H1 (cell line): ENCODE measurements at regions not wholly inside any gene's neighbourhood (a gene's known extent, or its start where the extent isn't known, plus 50 kb on each side); places are given as distances from the start of the nearest gene placed in this dataset.

Experiments used
- CTCF ChIA-PET: fragments of 300-600 bp; sonication (Branson Sonifier 250); formaldehyde crosslinking; loops from one replicate; lab custom pipeline; 2021; ENCODE audit not compliant: partially characterized antibody; lab: Charles Lee
- POLR2A ChIA-PET: fragments of 300-600 bp; sonication (Branson Sonifier 250); formaldehyde crosslinking; loops from one replicate; lab custom pipeline; 2021; ENCODE audit warnings: inconsistent platforms; ENCODE audit not compliant: partially characterized antibody; lab: Charles Lee
- DNase-seq, 2 experiments: peaks; one replicate each; pipeline versions ENCODE4 v3.0.0 to v3.0.0-alpha.2; 2010 to 2022; ENCODE audit warnings: low spot score in 2 of 2, low read depth in 1 of 2, mixed read lengths in 1 of 2
- FAIRE-seq: peaks from 2 replicates; lab custom pipeline; 2011; peaks lifted over from hg19 to GRCh38; lab: Jason Lieb, UNC
- H2AFZ ChIP-seq: 2 replicates; pipeline ENCODE4 v1.8.1; 2012; ENCODE audit warnings: low read length, inconsistent platforms
- H2AK5ac ChIP-seq: 2 replicates; pipeline ENCODE4 v1.6.1; 2013; ENCODE audit warnings: low read depth, low read length
- H2BK120ac ChIP-seq: replicated peaks from 2 replicates; pipeline ENCODE3; 2013; ENCODE audit warnings: low read depth, low read length, inconsistent platforms
- H2BK12ac ChIP-seq: 2 replicates; pipeline ENCODE4 v1.6.1; 2013; ENCODE audit warnings: low read depth, low read length
- H2BK15ac ChIP-seq: 2 replicates; pipeline ENCODE4 v1.6.1; 2013; ENCODE audit warnings: low read length
- H2BK20ac ChIP-seq: 2 replicates; pipeline ENCODE4 v1.6.1; 2013; ENCODE audit warnings: low read length
- H2BK5ac ChIP-seq: 2 replicates; pipeline ENCODE4 v1.6.1; 2013; ENCODE audit warnings: low read depth, low read length
- H3K14ac ChIP-seq: 2 replicates; pipeline ENCODE4 v1.6.1; 2013; ENCODE audit warnings: inconsistent platforms; ENCODE audit not compliant: insufficient read length
- H3K18ac ChIP-seq: 2 replicates; pipeline ENCODE4 v1.6.1; 2013; ENCODE audit warnings: low read length; ENCODE audit errors: extremely low read depth
- H3K23ac ChIP-seq: 2 replicates; pipeline ENCODE4 v1.6.1; 2013; ENCODE audit warnings: inconsistent platforms; ENCODE audit not compliant: insufficient read length
- H3K23me2 ChIP-seq: 2 replicates; pipeline ENCODE4 v1.6.1; 2013; ENCODE audit warnings: low read depth, low read length
- H3K27ac ChIP-seq: 2 replicates; pipeline ENCODE4 v1.6.1; 2011; ENCODE audit warnings: low read depth, low read length, inconsistent platforms
- H3K27me3 ChIP-seq, 4 experiments: replicated peaks in 1 of 4; 1 replicate in 1 of 4; 2 replicates in 3 of 4; pipeline versions ENCODE4 v1.6.1 to v1.8.1; 2011 to 2013; ENCODE audit warnings: low read length in 3 of 4, mild to moderate bottlenecking in 3 of 4, inconsistent platforms in 2 of 4, mixed read lengths in 2 of 4, moderate library complexity in 1 of 4; ENCODE audit not compliant: control insufficient read depth in 3 of 4, insufficient read depth in 3 of 4; ENCODE audit errors: extremely low read depth in 1 of 4
- H3K36me3 ChIP-seq, 4 experiments: 2 replicates each; pipeline versions ENCODE4 v1.6.1 to v1.8.1; 2011 to 2013; ENCODE audit warnings: mild to moderate bottlenecking in 4 of 4, low read length in 3 of 4, moderate library complexity in 2 of 4, control low read depth in 1 of 4, inconsistent platforms in 1 of 4; ENCODE audit not compliant: insufficient read depth in 4 of 4, control insufficient read depth in 2 of 4
- H3K4ac ChIP-seq: replicated peaks from 2 replicates; pipeline ENCODE3; 2013; ENCODE audit warnings: low read length, low read depth, mixed read lengths, inconsistent platforms; ENCODE audit not compliant: insufficient read length
- H3K4me1 ChIP-seq, 4 experiments: replicated peaks in 1 of 4; 1 replicate in 1 of 4; 2 replicates in 3 of 4; pipeline versions ENCODE4 v1.6.1 to v1.8.1; 2011 to 2013; ENCODE audit warnings: low read length in 3 of 4, inconsistent platforms in 2 of 4, mixed read lengths in 1 of 4; ENCODE audit not compliant: insufficient read depth in 4 of 4, control insufficient read depth in 3 of 4
- H3K4me2 ChIP-seq, 2 experiments: 2 replicates each; pipeline versions ENCODE4 v1.6.1 to v1.8.1; 2011 to 2013; ENCODE audit warnings: low read depth in 2 of 2, low read length in 2 of 2, control low read depth in 1 of 2, inconsistent platforms in 1 of 2, mild to moderate bottlenecking in 1 of 2; ENCODE audit not compliant: insufficient read depth in 1 of 2
- H3K4me3 ChIP-seq, 4 experiments: fragments of 200-600, 300-600 bp in 1 of 4; sonication (generic), shearing (Covaris generic), sonication (Bioruptor Twin) in 1 of 4; 2 replicates each; pipeline versions ENCODE4 v1.5.1 to v1.8.1; 2011 to 2016; ENCODE audit warnings: low read length in 4 of 4, low read depth in 3 of 4, control low read depth in 2 of 4, inconsistent platforms in 2 of 4, mild to moderate bottlenecking in 2 of 4, mixed read lengths in 1 of 4, moderate library complexity in 1 of 4; ENCODE audit not compliant: insufficient read depth in 2 of 4; ENCODE audit errors: extremely low read depth in 1 of 4
- H3K56ac ChIP-seq: replicated peaks from 2 replicates; pipeline ENCODE3; 2013; ENCODE audit warnings: low read depth, mild to moderate bottlenecking, mixed read lengths, low read length, inconsistent platforms; ENCODE audit not compliant: insufficient read length
- H3K79me1 ChIP-seq: 2 replicates; pipeline ENCODE4 v1.6.1; 2013; ENCODE audit warnings: low read depth, low read length, control low read depth
- H3K79me2 ChIP-seq, 2 experiments: 2 replicates each; pipeline versions ENCODE4 v1.6.1 to v1.8.1; 2012 to 2013; ENCODE audit warnings: low read length in 2 of 2, mild to moderate bottlenecking in 2 of 2, inconsistent platforms in 1 of 2; ENCODE audit not compliant: insufficient read depth in 2 of 2, control insufficient read depth in 1 of 2
- H3K9ac ChIP-seq, 4 experiments: replicated peaks in 1 of 4; 1 replicate in 1 of 4; 2 replicates in 3 of 4; pipeline versions ENCODE4 v1.6.1 to v1.8.1; 2011 to 2013; ENCODE audit warnings: low read depth in 3 of 4, low read length in 3 of 4, control low read depth in 2 of 4, mild to moderate bottlenecking in 2 of 4, moderate library complexity in 2 of 4, inconsistent platforms in 1 of 4; ENCODE audit errors: extremely low read depth in 1 of 4
- H3K9me3 ChIP-seq, 2 experiments: 2 replicates each; pipeline versions ENCODE4 v1.6.1 to v1.8.1; 2012 to 2013; ENCODE audit warnings: mild to moderate bottlenecking in 2 of 2, moderate library complexity in 2 of 2, control low read depth in 1 of 2, inconsistent platforms in 1 of 2, low read depth in 1 of 2, low read length in 1 of 2, mixed read lengths in 1 of 2; ENCODE audit not compliant: insufficient read depth in 2 of 2
- H4K20me1 ChIP-seq, 2 experiments: replicated peaks in 1 of 2; 2 replicates each; pipeline versions ENCODE3 to v1.8.1; 2011 to 2013; ENCODE audit warnings: inconsistent platforms in 2 of 2, low read length in 2 of 2, mild to moderate bottlenecking in 1 of 2; ENCODE audit not compliant: insufficient read depth in 2 of 2, control insufficient read depth in 1 of 2
- H4K5ac ChIP-seq: 2 replicates; pipeline ENCODE4 v1.6.1; 2013; ENCODE audit warnings: low read length, low read depth, mixed read lengths, inconsistent platforms; ENCODE audit not compliant: insufficient read length
- H4K8ac ChIP-seq: 2 replicates; pipeline ENCODE4 v1.8.0; 2013; ENCODE audit warnings: mild to moderate bottlenecking, moderate library complexity, low read length, inconsistent platforms; ENCODE audit not compliant: insufficient read depth; ENCODE audit errors: extremely low read depth
- H4K91ac ChIP-seq: replicated peaks from 2 replicates; pipeline ENCODE3; 2013; ENCODE audit warnings: low read length, mixed read lengths, inconsistent platforms; ENCODE audit not compliant: insufficient read length
- CBX5 ChIP-seq: fragments of 300-800, 300-1000 bp; sonication (generic); IDR thresholded peaks from 2 replicates; pipeline ENCODE4 v1.7.1; 2016; ENCODE audit warnings: antibody characterized with exemption, low read length, low read depth
- CBX8 ChIP-seq: fragments of 300-800, 300-1000 bp; sonication (generic); IDR thresholded peaks from 2 replicates; pipeline ENCODE4 v1.7.1; 2016; ENCODE audit warnings: low read depth, low read length, borderline replicate concordance
- CEBPB ChIP-seq: IDR thresholded peaks from 2 replicates; pipeline ENCODE4 v1.6.1; 2012; ENCODE audit warnings: low read depth, low read length
- CHD2 ChIP-seq: IDR thresholded peaks from 2 replicates; pipeline ENCODE4 v1.6.1; 2012; ENCODE audit warnings: low read length, improper control_type of control experiment
- CTCF ChIP-seq, 3 experiments: IDR thresholded peaks; 1 replicate in 2 of 3; 2 replicates in 1 of 3; pipeline versions ENCODE4 v1.5.1 to v1.6.1; 2011; ENCODE audit warnings: low read length in 3 of 3, mild to moderate bottlenecking in 3 of 3, inconsistent platforms in 2 of 3, low read depth in 1 of 3, moderate library complexity in 1 of 3; ENCODE audit not compliant: insufficient read depth in 1 of 3; ENCODE audit errors: control extremely low read depth in 1 of 3
- EP300 ChIP-seq, 2 experiments: IDR thresholded peaks; 1 replicate in 1 of 2; 2 replicates in 1 of 2; pipeline ENCODE4 v1.6.1; 2011 to 2012; ENCODE audit warnings: low read depth in 2 of 2, low read length in 2 of 2, mild to moderate bottlenecking in 2 of 2, borderline replicate concordance in 1 of 2, inconsistent platforms in 1 of 2, moderate library complexity in 1 of 2
- KDM5A ChIP-seq: fragments of 200-600 bp; IDR thresholded peaks from 2 replicates; pipeline ENCODE4 v1.7.1; 2012; ENCODE audit warnings: mild to moderate bottlenecking, low read length, inconsistent platforms, mixed read lengths
- NANOG ChIP-seq: IDR thresholded peaks from 2 replicates; pipeline ENCODE4 v1.6.1; 2011; ENCODE audit warnings: low read length, low read depth, mild to moderate bottlenecking, inconsistent platforms; ENCODE audit not compliant: insufficient read depth, poor library complexity, severe bottlenecking
- POLR2AphosphoS5 ChIP-seq: IDR thresholded peaks from 2 replicates; pipeline ENCODE4 v1.6.1; 2011; ENCODE audit warnings: low read depth, low read length
- RNF2 ChIP-seq: fragments of 200-900, 300-1000 bp; sonication (generic); IDR thresholded peaks from 2 replicates; pipeline ENCODE4 v1.7.1; 2016; ENCODE audit warnings: borderline replicate concordance, low read depth, mild to moderate bottlenecking, antibody characterized with exemption, low read length; ENCODE audit not compliant: poor library complexity, severe bottlenecking; ENCODE audit errors: missing control alignments
- SIRT6 ChIP-seq: IDR thresholded peaks from one replicate; pipeline ENCODE4 v1.7.1; 2012; ENCODE audit warnings: low read length, inconsistent platforms
- SP2 ChIP-seq: IDR thresholded peaks from 2 replicates; pipeline ENCODE4 v1.6.1; 2012; ENCODE audit warnings: mild to moderate bottlenecking, low read length, inconsistent platforms
- TAF1 ChIP-seq: IDR thresholded peaks from 2 replicates; pipeline ENCODE4 v1.6.1; 2011; ENCODE audit warnings: mild to moderate bottlenecking, low read depth, low read length
- WGBS, 2 experiments: shearing (Covaris generic) in 1 of 2; methylation state at CpG; one replicate each; pipeline versions ENCODE4 v1.1.6 to v1.1.7; 2013 to 2015; ENCODE audit warnings: low lambda C conversion rate in 2 of 2, mixed read lengths in 2 of 2, inconsistent platforms in 1 of 2, low coverage in 1 of 2, missing lambda C conversion rate in 1 of 2; ENCODE audit not compliant: insufficient replicate concordance in 2 of 2, insufficient coverage in 1 of 2, insufficient read length in 1 of 2; ENCODE audit errors: extremely low coverage in 1 of 2, missing lambda C conversion rate in 1 of 2; 5-methylcytosine and 5-hydroxymethylcytosine counted together

GRCh38 chr13:33628662-33629061 lies 189.3 kb upstream of the RFC3 start:
- no peak overlapping the region for H2BK20ac ChIP-seq
- no peak for FAIRE-seq
- WGBS, 2 experiments = 91% methylated on average over 6 of the region's 6 CpGs; no CpG with 5 or more reads in 1 of the 2 experiments
- no peak overlapping the region for H3K9ac ChIP-seq
- no peak overlapping the region for H3K4me2 ChIP-seq
- DNase-seq = no peak
- ChIA-PET POLR2A (no interaction called here), CTCF (no interaction called here)
- no peak overlapping the region for H3K27ac ChIP-seq
- H3K79me2 ChIP-seq = no peaks in the 10 kb centered on the region
- H2AK5ac ChIP-seq = no peak overlapping the region
- no peak overlapping the region for H4K91ac ChIP-seq
- H4K20me1 ChIP-seq = no peaks in the 10 kb centered on the region
- no peaks in the 10 kb centered on the region for H3K36me3 ChIP-seq
- no peak overlapping the region for H2BK120ac ChIP-seq
- no peaks in the 10 kb centered on the region for H3K27me3 ChIP-seq
- no peak overlapping the region for H3K4me3 ChIP-seq
- no peak overlapping the region for H3K4ac ChIP-seq
- no peak overlapping the region for H3K14ac ChIP-seq
- no peak overlapping the region for H2BK12ac ChIP-seq
- no peaks in the 10 kb centered on the region for H3K79me1 ChIP-seq
- no peak overlapping the region for H3K23ac ChIP-seq
- H4K8ac ChIP-seq = no peak overlapping the region
- no peak overlapping the region for H2AFZ ChIP-seq
- no peaks in the 10 kb centered on the region for H3K4me1 ChIP-seq
- H2BK5ac ChIP-seq = no peak overlapping the region
- no peak overlapping the region for H4K5ac ChIP-seq
- no peak overlapping the region for H2BK15ac ChIP-seq
- no peak overlapping the region for H3K18ac ChIP-seq
- no peaks in the 10 kb centered on the region for H3K23me2 ChIP-seq
- no peaks in the 10 kb centered on the region for H3K9me3 ChIP-seq
- no peak overlapping the region for H3K56ac ChIP-seq
- TF ChIP-seq CBX8 (no peak), SIRT6 (no peak), CBX5 (no peak), EP300 (IDR thresholded peaks at IDR 0.05; ENCODE audit: borderline replicate concordance in 1 of 2, low read depth in 2 of 2, low read length in 2 of 2) (no peak), CEBPB (no peak), CTCF (IDR thresholded peaks at IDR 0.05; ENCODE audit: control extremely low read depth in 1 of 3, insufficient read depth in 1 of 3, low read depth in 1 of 3, low read length in 3 of 3) (no peak), SP2 (no peak), NANOG (no peak), CHD2 (no peak), POLR2AphosphoS5 (no peak), RNF2 (no peak), KDM5A (no peak), TAF1 (no peak)
